Activated CD4-positive, CD25-positive, alpha-beta regulatory T cell (primary cell): ENCODE measurements at regions not wholly inside any gene's neighbourhood (a gene's known extent, or its start where the extent isn't known, plus 50 kb on each side); places are given as distances from the start of the nearest gene placed in this dataset.
"Not testable (repeated sequence)": the region's sequence is repeated elsewhere in the genome, so short reads cannot be mapped to it uniquely, and the experiment has no call there.

Experiments
- DNase-seq, 4 experiments: peaks; one replicate each; lab custom pipeline; 2025; lab: John Stamatoyannopoulos, UW

DNA sequence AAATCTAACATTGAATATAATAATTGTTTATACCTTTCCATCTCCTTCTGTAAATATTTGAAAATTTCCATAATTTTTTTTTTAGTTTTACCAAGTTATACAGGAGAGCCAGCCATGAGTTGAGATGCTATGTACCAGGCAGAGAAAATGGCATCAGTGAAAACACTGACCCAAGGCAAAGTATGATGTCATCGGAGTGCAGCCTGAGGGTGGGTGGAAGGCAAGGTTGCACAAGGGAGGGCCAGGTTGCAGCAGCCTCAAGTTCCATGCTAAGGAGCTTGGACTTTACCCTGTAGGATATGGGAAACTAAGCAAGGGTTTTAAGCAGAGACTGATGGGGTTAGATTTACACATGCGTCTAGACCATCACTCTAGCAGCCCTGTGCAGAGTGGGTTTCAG is 441.1 kb downstream of the BCAT1 start:
- DNase-seq: no peak

DNA sequence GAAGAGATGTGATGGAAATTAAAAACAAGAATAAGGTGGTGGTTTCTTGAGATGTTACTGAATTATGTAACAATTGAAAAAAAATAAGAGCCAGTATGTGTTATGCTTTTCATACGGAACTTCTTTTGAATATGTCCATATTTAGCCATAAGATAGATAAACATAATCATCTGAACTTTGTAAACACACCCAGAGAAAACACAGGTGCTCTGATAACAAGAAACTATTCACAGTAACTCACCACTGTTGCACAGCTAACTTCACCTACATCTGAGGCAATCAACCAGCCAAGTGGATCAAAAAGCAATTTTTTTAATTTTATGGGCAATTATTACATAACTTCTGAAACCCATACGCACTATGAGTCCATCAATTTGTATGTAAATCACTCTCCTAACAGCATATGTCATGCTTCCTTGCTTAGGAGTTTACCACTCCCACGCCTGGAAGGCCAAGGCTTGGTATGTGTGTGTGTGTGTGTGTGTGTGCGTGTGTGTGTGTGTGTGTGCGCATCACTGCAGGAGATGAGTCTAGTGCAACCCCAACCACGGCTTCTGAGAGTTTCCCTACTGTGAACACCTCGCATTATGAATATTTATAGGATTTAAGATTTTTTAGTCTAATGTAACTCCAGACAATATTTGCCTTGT is 443.4 kb downstream of the BCAT1 start:
- no peak for DNase-seq

- DNase-seq: not testable (repeated sequence)
These were observed 445.4 kb downstream of the BCAT1 start for GRCh38 chr12:24503477-24503876.

DNA sequence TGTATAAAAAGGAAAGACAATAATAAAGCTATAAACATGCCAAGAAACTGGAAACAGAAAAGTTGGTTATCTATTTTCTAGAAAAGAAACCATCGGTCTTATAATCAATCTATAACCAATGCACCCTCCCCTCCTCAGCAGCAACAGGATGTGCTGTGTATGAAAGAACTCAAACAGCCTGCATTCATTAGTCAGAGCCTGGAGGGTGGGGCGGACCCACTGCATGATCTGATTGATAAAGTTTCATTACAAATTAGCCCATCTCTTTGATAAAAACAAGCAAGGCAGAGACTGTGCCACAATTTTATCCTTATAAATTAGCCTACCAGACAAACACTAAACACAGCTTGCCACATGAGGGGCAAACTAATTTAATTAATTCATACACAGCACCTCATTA is 448.1 kb downstream of the BCAT1 start:
- no peak for DNase-seq

- DNase-seq: no peak
These were observed 448.5 kb downstream of the BCAT1 start for GRCh38 chr12:24500421-24500820.

DNA sequence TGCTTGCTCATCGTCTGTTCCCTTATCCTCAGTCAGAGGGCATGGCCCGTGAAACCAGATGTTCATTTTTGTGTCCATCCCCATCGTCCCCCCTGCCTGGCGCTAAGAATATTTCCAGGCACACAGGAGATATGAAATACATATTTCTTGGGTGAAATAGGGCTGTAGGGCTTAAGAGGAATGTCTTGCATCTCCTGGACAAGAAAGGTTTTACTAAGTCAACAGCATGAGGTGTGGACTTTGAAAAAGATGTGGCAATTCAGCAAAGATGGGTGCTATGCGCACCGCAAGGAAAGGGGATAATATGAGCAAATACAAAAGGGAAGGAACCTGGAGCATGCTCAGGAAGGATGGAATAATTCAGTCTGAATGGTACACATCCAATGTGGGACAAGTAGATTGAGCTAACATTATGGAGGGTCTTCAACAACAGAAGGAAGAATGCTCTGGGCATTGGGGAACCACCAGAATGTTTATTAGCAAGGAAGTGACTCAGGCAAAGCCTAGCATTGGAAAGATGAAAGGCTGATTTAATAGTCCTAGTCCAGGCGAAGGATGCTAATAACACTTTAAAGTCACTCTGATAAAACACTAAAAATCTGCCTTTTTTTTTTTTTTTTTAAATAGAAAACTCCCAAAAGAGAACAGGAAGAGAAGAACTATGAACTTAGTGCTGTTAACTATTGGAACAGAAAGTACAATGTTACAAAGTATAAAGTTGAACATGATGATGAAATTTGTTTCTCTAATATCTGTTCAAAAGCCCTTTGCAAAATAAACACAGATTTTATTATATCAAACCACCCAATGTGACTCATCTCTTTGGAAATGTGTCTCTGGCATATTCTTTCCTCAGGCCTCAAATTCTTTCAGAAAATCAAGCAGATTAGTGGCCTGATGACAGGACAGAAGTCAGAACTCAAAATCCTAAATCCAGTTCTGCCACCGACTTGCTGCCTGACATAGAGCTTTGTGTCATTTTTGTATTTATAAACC is 449.5 kb downstream of the BCAT1 start:
- DNase-seq: no peak

DNA sequence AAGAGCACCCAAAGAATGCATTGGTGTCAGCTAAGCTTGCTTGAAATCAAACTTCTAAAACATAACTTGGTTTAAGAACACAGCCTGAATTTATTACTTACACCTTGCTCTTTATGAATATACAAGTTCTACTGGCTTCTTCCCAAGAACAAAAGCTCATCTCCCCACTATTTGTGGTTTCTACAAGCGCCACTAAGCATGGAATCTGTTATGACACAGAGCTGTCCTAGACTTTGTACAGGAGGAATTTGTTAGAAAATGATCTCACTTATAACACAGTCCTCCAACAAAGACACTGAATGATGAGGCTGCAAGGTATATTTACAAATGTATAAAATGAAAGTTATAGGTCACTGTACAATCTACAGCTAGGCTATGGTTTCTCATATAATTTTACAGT is 452.1 kb downstream of the BCAT1 start:
- DNase-seq: no peak

DNA sequence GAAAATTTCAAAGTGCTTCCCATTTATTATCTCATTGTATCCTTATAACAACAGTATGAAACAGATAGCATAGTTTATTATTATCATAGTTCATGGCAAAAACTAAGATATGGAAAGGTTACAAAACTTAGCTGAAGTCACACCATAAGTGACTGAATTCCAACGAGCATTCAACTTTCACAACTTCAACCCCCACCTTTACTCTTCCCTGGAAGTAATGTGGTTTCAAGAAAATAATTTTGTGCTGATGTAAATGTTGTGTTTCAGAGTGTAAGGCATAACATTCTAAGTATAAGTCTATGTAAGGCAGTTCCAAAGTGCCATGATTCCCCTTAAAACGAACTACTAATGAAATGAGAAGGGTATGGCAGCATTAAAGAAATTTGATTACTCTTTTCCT is 454.5 kb downstream of the BCAT1 start:
- DNase-seq: no peak

DNA sequence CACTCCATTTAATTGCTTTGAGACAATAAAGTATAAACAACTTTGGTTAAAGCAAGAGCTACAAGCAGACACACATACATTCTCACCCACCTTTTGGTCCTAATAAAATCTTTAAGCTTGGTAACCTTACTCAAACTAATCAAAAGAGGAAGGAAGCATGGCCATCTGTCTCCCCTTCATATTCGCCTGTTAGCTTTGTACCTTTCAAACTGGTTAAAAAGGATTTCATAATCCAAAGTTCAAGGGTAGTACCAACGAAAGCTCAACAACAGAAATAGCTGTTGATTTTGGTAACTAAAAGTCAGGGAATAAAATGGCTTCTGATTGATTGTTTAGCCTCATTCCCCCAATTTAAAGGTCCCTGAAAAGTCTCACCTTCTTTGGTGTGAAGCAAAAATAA is 456.9 kb downstream of the BCAT1 start:
- no peak for DNase-seq

- DNase-seq: no peak
These were observed 459.0 kb downstream of the BCAT1 start for GRCh38 chr12:24489939-24490338.

- no peak for DNase-seq
These were observed 459.8 kb downstream of the BCAT1 start for GRCh38 chr12:24488906-24489619.

DNA sequence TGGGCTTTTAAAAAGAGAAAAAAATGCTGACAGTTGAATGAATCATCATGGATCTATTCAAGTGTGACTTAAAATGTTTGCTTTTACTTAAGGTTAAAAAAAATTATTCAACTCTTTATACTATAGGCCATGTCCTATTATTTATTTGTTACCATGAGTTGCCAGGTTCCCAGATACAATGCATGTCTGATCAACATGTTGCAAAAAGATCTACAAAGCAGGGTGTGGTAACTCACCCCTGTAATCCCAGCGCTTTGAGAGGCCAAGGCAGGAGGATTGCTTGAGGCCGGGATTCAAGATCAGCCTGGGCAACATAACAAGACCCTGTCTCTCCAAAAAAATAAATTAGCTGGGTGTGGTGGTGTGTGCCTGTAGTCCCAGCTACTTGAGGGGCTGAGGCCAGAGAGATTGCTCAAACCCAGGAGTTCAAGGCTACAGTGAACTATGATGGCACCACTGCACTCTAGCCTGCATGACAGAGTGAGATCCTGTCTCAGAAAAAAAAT is 460.8 kb downstream of the BCAT1 start:
- DNase-seq: no peak

DNA sequence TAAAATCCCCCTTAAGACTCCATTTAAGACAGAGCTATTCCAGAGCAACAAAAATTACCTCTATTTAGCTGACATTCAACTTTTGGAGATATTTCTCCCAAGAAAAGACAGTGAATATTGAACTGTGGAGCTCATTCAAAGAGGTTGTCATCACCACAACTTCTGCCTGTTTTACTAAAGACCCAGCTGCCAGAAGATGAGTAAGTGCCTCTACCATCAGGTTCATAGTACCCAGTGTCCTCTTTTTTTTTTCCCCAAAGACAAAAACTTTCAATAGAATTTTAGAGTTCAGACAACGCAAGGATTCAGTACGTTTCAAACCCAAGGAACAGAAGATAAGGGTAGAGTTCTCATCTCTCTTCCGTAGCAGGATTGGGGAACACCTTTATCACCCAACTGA is 461.3 kb downstream of the BCAT1 start:
- DNase-seq: no peak

DNA sequence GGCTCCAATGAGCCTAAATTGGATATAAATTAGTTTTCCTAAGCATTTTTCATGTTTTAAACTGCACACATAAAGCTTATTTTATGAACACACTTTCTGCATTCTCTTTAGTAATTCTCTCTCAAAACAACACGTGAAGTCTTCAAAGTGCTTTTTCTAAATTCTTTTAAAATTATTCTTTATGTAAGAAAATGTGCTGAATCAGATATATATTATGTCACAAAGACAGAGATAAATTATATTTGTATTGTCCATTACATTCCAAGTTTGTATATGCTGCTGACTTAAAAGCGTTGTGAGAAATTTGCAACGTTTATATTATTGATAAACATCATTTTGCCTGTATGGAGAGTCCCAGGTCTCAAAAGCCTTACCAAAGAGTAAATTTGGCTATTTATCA is 465.2 kb downstream of the BCAT1 start:
- DNase-seq: no peak

DNA sequence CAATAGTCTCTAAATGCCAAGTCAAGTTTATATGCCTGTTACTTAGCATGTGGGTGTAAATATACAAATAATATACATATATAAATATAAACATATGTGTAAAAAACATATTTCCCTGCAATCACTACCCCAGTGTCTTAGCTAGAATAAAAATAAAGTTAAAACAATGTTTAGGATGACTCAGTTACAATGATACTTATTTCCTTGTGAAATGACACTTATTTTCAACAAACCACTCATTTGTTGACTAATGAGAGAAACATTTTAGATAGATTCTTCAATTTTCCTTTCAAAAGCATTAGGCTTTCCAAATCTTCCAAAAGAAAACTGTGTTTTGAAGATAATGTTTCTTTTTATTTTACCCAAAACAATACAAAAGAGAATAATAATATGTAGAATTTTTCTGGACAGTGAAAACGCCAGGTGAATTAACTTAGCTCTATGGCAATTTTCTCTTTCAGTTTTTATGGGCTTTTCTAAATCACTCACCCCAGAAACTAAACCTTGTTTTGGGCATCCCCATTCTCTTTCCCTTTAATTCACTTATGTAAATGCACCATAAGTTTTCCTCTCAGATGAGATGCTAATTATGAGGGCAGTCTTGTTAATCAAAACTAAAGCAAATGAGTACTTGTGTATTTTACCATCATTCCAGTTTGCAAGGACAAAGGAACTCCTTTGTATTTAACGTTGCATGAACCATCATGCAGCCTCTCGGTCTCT is 465.9 kb downstream of the BCAT1 start:
- no peak for DNase-seq

DNA sequence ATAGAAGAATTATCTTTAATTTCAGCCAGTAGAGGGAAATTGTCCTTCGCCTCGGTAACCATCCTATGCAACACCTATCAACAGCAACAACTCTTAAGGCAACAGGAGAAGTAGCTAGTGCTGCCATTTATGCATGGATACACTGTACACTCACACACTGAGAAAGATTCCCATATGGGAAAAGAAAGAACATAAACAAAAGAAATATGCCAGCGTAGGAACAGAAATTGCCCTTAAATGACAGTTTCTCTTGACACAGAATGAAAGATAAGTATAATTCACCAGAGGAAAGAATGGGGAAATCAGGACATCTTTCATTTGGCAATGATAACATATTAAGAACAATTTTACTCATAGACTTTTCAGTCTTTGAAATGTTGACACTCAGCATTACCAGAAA is 466.9 kb downstream of the BCAT1 start:
- no peak for DNase-seq

GRCh38 chr12:24480766-24481449 is 468.0 kb downstream of the BCAT1 start:
- no peak for DNase-seq

DNA sequence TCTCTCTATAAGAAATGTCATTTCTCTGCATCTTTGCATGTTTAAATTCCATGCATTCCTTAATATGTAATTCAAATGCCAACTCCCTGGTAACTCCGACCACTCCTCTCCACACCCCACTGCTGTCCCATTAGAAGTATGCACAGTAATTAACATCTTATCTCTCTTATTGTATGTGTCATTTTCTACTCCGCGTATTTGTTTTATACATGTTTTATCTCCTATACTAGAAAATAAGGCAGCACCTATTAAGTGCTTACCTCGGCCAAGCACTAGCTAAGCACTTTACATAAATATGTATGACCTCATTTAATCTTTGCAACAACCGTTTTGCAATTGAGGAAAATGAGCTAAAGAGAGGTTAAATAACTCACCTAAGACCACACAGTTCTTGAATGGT is 469.8 kb downstream of the BCAT1 start:
- no peak for DNase-seq

DNA sequence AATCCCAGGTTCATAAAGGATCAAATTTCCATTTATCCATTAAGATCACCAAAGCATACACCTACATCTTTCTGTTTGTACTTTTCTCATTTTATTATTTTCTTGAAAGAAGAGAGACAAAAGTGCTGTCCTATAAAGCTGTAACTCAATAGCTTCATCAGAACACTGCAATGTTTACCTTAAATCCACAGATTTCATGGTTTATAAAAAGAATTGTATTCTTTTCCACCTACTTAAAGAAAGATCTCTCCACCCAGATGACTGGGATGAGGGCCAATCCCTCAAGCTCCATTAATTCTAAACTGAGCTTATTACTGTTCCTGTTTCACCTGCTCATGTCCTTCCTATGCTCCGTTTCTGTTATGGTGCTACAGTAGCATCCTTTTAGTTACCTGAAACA is 470.6 kb downstream of the BCAT1 start:
- DNase-seq: no peak

DNA sequence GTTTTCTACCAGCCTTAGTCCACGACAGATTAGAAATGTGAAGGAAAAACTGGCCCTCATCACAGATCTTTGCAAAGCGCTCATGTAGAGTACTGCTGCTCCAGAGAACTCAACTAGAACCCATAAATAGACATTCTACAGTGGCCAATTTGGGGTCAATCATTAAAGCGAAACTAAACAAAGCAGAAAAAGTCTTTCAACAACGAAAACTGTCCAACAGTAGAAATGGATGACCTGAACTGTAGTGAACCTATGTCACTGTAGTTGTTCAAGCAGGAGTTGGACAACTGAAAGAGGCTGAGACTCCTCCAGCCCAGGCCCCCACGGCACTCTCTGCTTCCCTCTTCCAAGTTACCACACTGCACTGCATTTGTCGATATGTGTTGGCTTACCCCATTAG is 472.6 kb downstream of the BCAT1 start:
- DNase-seq: no peak

DNA sequence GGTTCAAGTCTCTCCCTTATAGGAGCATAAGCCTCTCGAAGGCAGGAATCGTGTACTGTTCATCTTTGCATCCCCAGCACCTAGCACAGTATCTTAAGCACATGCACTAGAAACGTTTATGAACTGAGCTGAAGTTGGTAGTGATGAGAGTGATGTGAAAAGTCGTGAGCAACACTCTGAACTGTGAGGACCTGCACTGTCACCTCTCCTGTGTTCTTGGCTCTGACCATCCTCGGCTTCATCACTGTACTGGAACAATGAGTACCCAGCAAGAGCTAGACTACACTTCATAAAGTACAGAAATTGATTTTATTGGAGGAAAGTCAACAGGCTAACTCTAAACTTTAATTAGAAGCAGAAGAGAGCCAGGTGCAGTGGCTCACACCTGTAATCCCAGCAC is 473.6 kb downstream of the BCAT1 start:
- no peak for DNase-seq
